CD14-positive monocyte (primary cell): ENCODE measurements at regions not wholly inside any gene's neighbourhood (a gene's known extent, or its start where the extent isn't known, plus 50 kb on each side); places are given as distances from the start of the nearest gene placed in this dataset.

ENCODE experiments used
- DNase-seq, 3 donors: peaks; one replicate each; pipeline ENCODE4 v3.0.0-alpha.2; 2011 to 2022
- H2AFZ ChIP-seq: 2 replicates; pipeline ENCODE4 v1.6.0; 2012; ENCODE audit warnings: mild to moderate bottlenecking, low read depth, low read length, inconsistent platforms; ENCODE audit not compliant: insufficient read depth, poor library complexity, severe bottlenecking
- H3K27ac ChIP-seq, 2 donors: 1 replicate in 1 of 2; 2 replicates in 1 of 2; pipeline ENCODE4 v1.5.1; 2012 to 2013; ENCODE audit warnings: low read length in 2 of 2, control low read depth in 1 of 2, inconsistent platforms in 1 of 2, low read depth in 1 of 2, mild to moderate bottlenecking in 1 of 2
- H3K27me3 ChIP-seq, 2 donors: one replicate each; pipeline versions ENCODE4 v1.6.0 to v1.6.1; 2011 to 2013; ENCODE audit warnings: low read length in 2 of 2; ENCODE audit not compliant: control insufficient read depth in 2 of 2, insufficient read depth in 2 of 2
- H3K36me3 ChIP-seq, 2 donors: replicated peaks in 1 of 2; 1 replicate in 1 of 2; 2 replicates in 1 of 2; pipeline versions ENCODE4 v1.5.1 to v1.6.1; 2012 to 2013; ENCODE audit warnings: low read length in 2 of 2, control low read depth in 1 of 2, inconsistent platforms in 1 of 2, mild to moderate bottlenecking in 1 of 2; ENCODE audit not compliant: insufficient read depth in 2 of 2, control insufficient read depth in 1 of 2
- H3K4me1 ChIP-seq, 2 donors: 1 replicate in 1 of 2; 2 replicates in 1 of 2; pipeline versions ENCODE4 v1.5.1 to v1.6.1; 2012 to 2013; ENCODE audit warnings: low read length in 2 of 2, control low read depth in 1 of 2, inconsistent platforms in 1 of 2, mild to moderate bottlenecking in 1 of 2, moderate library complexity in 1 of 2; ENCODE audit not compliant: insufficient read depth in 2 of 2, control insufficient read depth in 1 of 2
- H3K4me2 ChIP-seq: replicated peaks from 2 replicates; pipeline ENCODE3; 2012; ENCODE audit warnings: low read length, moderate library complexity, mild to moderate bottlenecking; ENCODE audit not compliant: poor library complexity, severe bottlenecking; ENCODE audit errors: extremely low read depth
- H3K4me3 ChIP-seq, 3 experiments: fragments of 200-600 bp in 1 of 3; sonication (generic) in 1 of 3; replicated peaks in 1 of 3; 1 replicate in 2 of 3; 2 replicates in 1 of 3; pipeline ENCODE4 v1.5.1; 2011 to 2013; ENCODE audit warnings: low read length in 3 of 3, mild to moderate bottlenecking in 3 of 3, control low read depth in 2 of 3, low read depth in 2 of 3, inconsistent platforms in 1 of 3, moderate library complexity in 1 of 3
- H3K79me2 ChIP-seq: 2 replicates; pipeline ENCODE4 v1.6.0; 2012; ENCODE audit warnings: mild to moderate bottlenecking, control low read depth, inconsistent platforms, low read length, moderate library complexity; ENCODE audit not compliant: insufficient read depth
- H3K9ac ChIP-seq: 2 replicates; pipeline ENCODE4 v1.6.0; 2017; ENCODE audit warnings: low read length, mild to moderate bottlenecking; ENCODE audit not compliant: insufficient read depth, poor library complexity, severe bottlenecking
- H3K9me3 ChIP-seq, 2 donors: replicated peaks in 1 of 2; 1 replicate in 1 of 2; 2 replicates in 1 of 2; pipeline versions ENCODE4 v1.5.1 to v1.6.1; 2012 to 2013; ENCODE audit warnings: low read length in 2 of 2, control low read depth in 1 of 2; ENCODE audit not compliant: control insufficient read depth in 1 of 2, insufficient read depth in 1 of 2
- H4K20me1 ChIP-seq: 2 replicates; pipeline ENCODE4 v1.6.0; 2012; ENCODE audit warnings: mild to moderate bottlenecking, low read length, control low read depth, moderate library complexity; ENCODE audit not compliant: insufficient read depth
- H3K27ac Mint-ChIP-seq, 7 donors: one replicate each; pipeline ENCODE4 v1.8.0; 2020; ENCODE audit warnings: mild to moderate bottlenecking in 7 of 7, mixed read lengths in 7 of 7, moderate library complexity in 6 of 7, inconsistent platforms in 2 of 7
- H3K27me3 Mint-ChIP-seq, 3 donors: one replicate each; pipeline ENCODE4 v1.8.0; 2021 to 2022; ENCODE audit warnings: low read depth in 3 of 3, mild to moderate bottlenecking in 3 of 3, mixed read lengths in 3 of 3, moderate library complexity in 3 of 3, inconsistent platforms in 1 of 3
- H3K36me3 Mint-ChIP-seq, 2 donors: one replicate each; pipeline ENCODE4 v1.8.0; 2020; ENCODE audit warnings: mixed read lengths in 2 of 2, inconsistent platforms in 1 of 2, mild to moderate bottlenecking in 1 of 2
- H3K4me1 Mint-ChIP-seq: one replicate; pipeline ENCODE4 v1.8.0; 2020; ENCODE audit warnings: mild to moderate bottlenecking, mixed read lengths
- H3K4me3 Mint-ChIP-seq, 2 donors: one replicate each; pipeline ENCODE4 v1.8.0; 2020; ENCODE audit warnings: mild to moderate bottlenecking in 2 of 2, mixed read lengths in 2 of 2, moderate library complexity in 1 of 2
- H3K9me3 Mint-ChIP-seq, 7 donors: one replicate each; pipeline ENCODE4 v1.8.0; 2020 to 2022; ENCODE audit warnings: mixed read lengths in 7 of 7, mild to moderate bottlenecking in 6 of 7, moderate library complexity in 6 of 7, inconsistent platforms in 2 of 7
- CTCF ChIP-seq: fragments of 200-600 bp; IDR thresholded peaks from one replicate; pipeline ENCODE4 v1.8.0; 2022; ENCODE audit warnings: antibody characterized with exemption, mild to moderate bottlenecking
- WGBS: methylation state at CpG from one replicate; pipeline ENCODE4 v1.1.5; 2013; ENCODE audit warnings: missing lambda C conversion rate; ENCODE audit not compliant: insufficient coverage; 5-methylcytosine and 5-hydroxymethylcytosine counted together
- intact Hi-C, 2 donors: fragments of 100-400 bp; cut with micrococcal nuclease; formaldehyde crosslinking; loops; one replicate each; pipeline versions ENCODE4 v1.15.0 to v1.15.1; 2023

- no peaks in the 10 kb centered on the region for H3K4me1 ChIP-seq
- Mint-ChIP-seq H3K27me3 (no peaks in the 10 kb centered on the region), H3K4me1 (no peaks in the 10 kb centered on the region), H3K27ac (no peak overlapping the region), H3K9me3 (peaks cover 0 to 6% (median 1%) of the 10 kb centered on the region in 7 donors), H3K4me3 (no peak overlapping the region), H3K36me3 (no peaks in the 10 kb centered on the region)
- no peak for TF ChIP-seq CTCF
- no peak for DNase-seq
- no peaks in the 10 kb centered on the region for H4K20me1 ChIP-seq
- H3K9ac ChIP-seq = no peak overlapping the region
- H3K4me3 ChIP-seq = no peak overlapping the region
- no peaks in the 10 kb centered on the region for H3K27me3 ChIP-seq
- H3K79me2 ChIP-seq = no peaks in the 10 kb centered on the region
- H3K27ac ChIP-seq = no peak overlapping the region
- peaks cover 0 to 4% of the 10 kb centered on the region in 2 donors for H3K9me3 ChIP-seq
- intact Hi-C loops = no loop called here
- H3K4me2 ChIP-seq = no peak overlapping the region
- no peak overlapping the region for H2AFZ ChIP-seq
- WGBS = no CpG with 5 or more reads among the region's 2 CpGs
- no peaks in the 10 kb centered on the region for H3K36me3 ChIP-seq
These were observed 1852.8 kb downstream of the EFNA5 start for GRCh38 chr5:105817914-105818313.

GRCh38 chr5:105817416-105817815, 1853.3 kb downstream of the EFNA5 start:
- Mint-ChIP-seq H3K36me3 (no peaks in the 10 kb centered on the region), H3K4me1 (no peaks in the 10 kb centered on the region), H3K4me3 (no peak overlapping the region), H3K27me3 (no peaks in the 10 kb centered on the region), H3K9me3 (peaks cover 0 to 6% (median 1%) of the 10 kb centered on the region in 7 donors), H3K27ac (no peak overlapping the region)
- intact Hi-C loops = no loop called here
- DNase-seq = no peak
- H3K9me3 ChIP-seq = peaks cover 0 to 4% of the 10 kb centered on the region in 2 donors
- no peak overlapping the region for H3K9ac ChIP-seq
- no peak for TF ChIP-seq CTCF
- H3K4me3 ChIP-seq = no peak overlapping the region
- no peaks in the 10 kb centered on the region for H3K79me2 ChIP-seq
- no CpG with 5 or more reads among the region's 3 CpGs for WGBS
- no peaks in the 10 kb centered on the region for H3K36me3 ChIP-seq
- no peak overlapping the region for H3K27ac ChIP-seq
- H2AFZ ChIP-seq = no peak overlapping the region
- no peak overlapping the region for H3K4me2 ChIP-seq
- H3K4me1 ChIP-seq = no peaks in the 10 kb centered on the region
- no peaks in the 10 kb centered on the region for H4K20me1 ChIP-seq
- no peaks in the 10 kb centered on the region for H3K27me3 ChIP-seq
